Dermis microvascular lymphatic vessel endothelial cell (primary cell): ENCODE measurements at regions not wholly inside any gene's neighbourhood (a gene's known extent, or its start where the extent isn't known, plus 50 kb on each side); places are given as distances from the start of the nearest gene placed in this dataset.
"Not testable (repeated sequence)": the region's sequence is repeated elsewhere in the genome, so short reads cannot be mapped to it uniquely, and the experiment has no call there.

Experiments
- DNase-seq, 2 donors: peaks; one replicate each; pipeline versions ENCODE4 v3.0.0 to v3.0.0-alpha.2; 2010; ENCODE audit warnings: low read depth in 2 of 2

- DNase-seq = no peak
Observed at GRCh38 chr9:24073007-24073592, 247.1 kb upstream of the ELAVL2 start.

- no peak for DNase-seq
Observed at GRCh38 chr9:24071716-24072115, 245.7 kb upstream of the ELAVL2 start.

DNA sequence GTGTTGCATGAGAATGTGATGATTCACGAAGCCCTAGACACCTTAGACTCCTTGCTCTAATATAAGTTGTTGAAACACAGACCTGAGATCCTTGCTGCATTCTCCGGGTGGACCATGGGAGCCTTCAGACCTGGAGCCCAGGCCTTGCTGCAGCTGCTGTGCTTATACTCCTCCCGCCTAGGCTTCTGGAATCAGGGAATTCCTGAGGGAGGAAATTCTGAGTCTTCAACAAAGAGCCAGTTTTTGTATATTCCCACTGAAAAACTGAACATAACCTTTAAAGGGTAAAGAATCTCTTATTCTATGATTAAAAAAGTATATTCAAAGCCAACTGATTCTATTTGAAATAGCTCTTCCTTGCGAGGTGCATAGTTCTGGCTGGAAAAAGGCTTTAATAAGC, 245.1 kb upstream of the ELAVL2 start:
- DNase-seq = no peak

GRCh38 chr9:24067107-24067506, 241.1 kb upstream of the ELAVL2 start:
- not testable (repeated sequence) for DNase-seq

DNA sequence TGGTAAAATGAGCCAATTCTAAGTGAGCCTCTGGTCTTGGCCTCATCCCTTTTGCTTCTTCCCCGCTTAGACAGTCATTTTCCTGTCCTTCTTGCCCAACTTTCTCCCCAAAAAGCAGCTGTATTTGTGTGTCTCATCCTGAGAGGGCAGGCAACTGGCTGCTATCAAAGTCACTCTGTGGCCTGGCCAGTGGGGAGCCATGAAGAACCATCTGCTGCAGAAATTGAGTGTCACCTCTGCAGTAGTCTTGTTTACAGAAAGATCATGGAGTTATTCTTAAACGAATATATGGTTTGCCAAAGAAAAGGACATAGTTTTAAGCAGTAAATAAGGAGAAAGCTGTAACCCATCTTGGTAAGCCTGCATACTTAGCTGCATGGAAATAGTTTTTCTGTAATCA, 233.6 kb upstream of the ELAVL2 start:
- DNase-seq = no peak

- no peak for DNase-seq
Observed at GRCh38 chr9:24051587-24051986, 225.5 kb upstream of the ELAVL2 start.

DNA sequence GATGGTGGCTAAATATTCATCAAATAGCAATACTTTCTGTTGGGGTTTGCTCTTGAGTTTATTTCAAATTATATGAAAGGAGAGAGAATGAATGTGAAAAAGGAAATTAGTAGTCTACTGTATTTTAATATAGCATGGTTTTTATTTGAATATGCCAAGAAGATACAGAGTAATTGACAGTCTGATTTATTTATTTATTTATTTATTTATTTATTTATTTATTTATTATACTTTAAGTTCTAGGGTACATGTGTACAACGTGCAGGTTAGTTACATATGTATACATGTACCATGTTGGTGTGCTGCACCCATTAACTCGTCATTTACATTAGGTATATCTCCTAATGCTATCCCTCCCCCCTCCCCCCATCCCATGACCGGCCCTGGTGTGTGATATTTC, 224.2 kb upstream of the ELAVL2 start:
- not testable (repeated sequence) for DNase-seq

DNA sequence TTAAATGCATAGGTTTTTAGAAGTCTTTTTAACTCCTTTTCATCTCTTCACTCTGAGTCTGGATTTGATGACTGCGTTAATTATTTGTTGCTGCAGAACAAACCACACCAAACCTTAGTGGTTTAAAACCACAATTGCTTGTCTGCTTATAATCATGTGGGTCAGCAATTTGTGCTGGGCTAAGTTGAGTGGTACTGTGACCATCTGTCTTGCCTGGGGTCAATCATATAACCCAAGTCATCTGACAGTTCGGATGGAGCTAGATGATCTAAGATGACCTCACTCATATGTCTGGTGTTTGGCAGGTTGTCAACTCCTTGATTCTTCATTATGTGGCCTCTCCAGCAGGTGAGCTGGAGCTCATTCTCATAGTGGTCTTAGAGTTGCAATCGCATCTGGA, 219.1 kb upstream of the ELAVL2 start:
- DNase-seq = no peak

DNA sequence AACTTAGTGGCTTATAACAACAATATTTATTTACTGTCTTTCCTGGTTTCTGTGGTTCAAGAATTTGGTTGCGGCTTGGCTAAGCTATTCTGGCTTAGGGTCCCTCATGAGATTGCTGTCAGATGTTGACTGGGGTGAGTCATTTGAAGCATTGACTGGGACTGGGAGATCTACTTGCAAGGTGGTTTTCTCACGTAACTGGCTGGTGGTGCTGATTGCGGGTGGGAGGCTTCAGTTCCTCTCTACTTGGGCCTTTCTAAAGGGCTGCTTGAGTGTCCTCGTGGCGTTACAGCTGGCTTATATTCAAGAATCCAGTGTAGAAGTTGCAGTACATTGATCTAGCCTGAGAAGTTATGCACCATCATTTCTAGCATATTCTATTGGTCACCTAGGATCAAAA, 218.5 kb upstream of the ELAVL2 start:
- no peak for DNase-seq

- DNase-seq = no peak
Observed at GRCh38 chr9:24041160-24041690, 215.2 kb upstream of the ELAVL2 start.

- no peak for DNase-seq
Observed at GRCh38 chr9:24036459-24036858, 210.4 kb upstream of the ELAVL2 start.

DNA sequence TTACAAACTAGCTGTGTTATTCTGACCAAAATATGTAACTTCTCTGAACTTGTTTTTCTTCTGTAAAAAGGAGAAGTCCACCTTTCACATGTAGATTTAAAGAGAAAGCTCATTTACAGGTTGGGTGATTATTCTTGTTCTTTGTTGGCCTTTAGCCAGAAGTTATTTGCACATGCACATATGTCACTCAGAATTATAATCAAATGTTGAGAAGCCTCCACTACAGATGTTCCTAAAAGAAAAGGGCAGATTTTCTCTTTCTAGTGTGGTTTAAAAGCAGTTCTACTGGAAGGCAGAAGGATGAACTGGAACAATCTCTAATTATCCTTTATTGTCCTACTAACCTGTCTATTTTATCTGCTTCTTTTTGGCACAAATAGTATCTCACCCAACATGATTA, 209.8 kb upstream of the ELAVL2 start:
- no peak for DNase-seq

GRCh38 chr9:24011881-24012280, 185.8 kb upstream of the ELAVL2 start:
- no peak for DNase-seq

DNA sequence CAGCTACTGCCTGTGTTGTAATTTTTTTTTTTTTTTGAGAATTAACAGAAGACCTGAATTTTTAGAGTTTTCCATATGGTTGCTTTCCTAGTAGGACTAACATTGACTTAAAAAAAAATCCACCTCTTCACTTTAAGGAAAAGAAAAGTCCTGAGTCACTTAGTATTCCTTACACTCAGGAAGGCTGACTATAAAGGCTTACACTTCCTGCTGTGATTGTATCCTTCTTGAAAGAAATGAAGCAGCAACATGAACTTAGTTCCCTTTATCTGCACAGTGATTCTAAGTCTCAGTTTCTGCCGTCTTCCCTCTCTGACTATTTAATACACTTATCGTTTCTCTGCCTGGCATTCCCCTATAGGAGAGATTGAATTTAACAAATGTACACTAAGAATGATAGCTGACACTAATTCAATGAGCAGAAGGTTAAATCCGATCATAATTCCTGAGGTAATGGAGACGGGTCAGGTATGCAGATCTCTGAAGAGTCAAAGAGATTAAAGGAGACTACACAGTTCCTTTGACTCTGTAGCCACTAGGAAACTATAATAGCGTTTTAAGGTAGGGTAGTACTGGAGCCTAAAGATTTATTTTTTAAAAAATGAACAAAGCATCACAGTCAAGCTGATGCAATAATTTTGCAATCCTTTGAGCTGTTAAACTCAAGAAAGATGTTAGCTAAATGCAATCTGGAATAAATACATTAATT, 185.1 kb upstream of the ELAVL2 start:
- no peak for DNase-seq

DNA sequence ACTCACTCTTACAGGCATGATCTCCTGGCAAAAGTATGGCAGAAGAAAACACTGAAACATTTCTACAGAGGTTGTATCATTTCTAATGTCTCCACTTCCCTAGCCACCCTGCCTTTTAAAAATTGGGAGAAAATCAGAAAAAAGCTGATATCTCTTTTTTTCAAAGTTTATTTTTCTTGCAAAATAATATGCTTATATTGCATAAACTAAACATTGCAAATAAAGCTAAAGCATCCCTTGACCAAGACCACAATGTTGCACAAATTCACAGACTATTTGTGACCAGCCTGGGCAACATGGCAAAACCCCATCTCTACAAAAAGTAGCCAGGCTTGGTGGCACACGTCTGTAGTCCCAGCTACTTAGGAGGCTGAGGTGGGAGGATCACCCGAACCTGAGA, 183.3 kb upstream of the ELAVL2 start:
- DNase-seq = no peak

GRCh38 chr9:24007185-24007584, 181.1 kb upstream of the ELAVL2 start:
- DNase-seq = no peak

GRCh38 chr9:23991874-23992273, 165.8 kb upstream of the ELAVL2 start:
- not testable (repeated sequence) for DNase-seq

DNA sequence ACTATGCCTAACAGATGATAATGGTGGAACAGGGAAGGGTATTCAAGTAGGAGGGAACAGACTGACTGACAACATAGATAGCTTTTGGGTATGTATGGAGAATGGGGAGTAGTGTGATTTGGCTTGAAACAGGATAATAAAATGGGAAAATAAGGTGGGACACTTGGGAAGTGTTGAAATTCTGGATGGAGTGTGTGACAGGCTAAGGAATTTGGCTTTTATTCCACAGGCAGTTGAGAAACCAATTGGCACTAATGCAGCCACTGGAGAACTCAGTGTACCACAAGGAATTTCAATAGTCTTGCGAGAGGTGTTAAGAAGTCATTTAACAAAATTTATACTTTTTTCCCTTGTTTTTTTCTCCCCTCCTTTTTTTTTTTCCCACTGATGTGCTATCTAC, 153.5 kb upstream of the ELAVL2 start:
- DNase-seq = no peak

- no peak for DNase-seq
Observed at GRCh38 chr9:23962101-23962500, 136.1 kb upstream of the ELAVL2 start.

DNA sequence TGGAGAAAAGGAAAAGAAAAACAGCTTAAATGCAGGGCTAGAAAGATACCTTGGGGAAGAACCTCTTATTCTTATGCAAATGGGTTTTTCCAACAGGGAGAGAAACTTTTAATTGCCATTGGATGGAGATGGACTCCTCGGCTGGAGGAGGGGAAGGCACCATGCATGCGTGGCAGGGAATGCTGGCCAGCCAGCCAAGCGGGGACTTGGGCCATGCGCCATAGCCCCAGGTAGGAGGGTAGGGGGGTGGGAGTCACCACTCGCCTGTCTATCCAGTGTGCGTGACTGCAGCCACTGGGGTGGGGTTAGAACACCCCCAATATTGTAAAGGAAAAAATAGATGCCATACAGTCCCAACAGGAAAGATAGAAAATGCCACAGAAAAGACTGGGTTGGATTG, 119.9 kb upstream of the ELAVL2 start:
- no peak for DNase-seq

DNA sequence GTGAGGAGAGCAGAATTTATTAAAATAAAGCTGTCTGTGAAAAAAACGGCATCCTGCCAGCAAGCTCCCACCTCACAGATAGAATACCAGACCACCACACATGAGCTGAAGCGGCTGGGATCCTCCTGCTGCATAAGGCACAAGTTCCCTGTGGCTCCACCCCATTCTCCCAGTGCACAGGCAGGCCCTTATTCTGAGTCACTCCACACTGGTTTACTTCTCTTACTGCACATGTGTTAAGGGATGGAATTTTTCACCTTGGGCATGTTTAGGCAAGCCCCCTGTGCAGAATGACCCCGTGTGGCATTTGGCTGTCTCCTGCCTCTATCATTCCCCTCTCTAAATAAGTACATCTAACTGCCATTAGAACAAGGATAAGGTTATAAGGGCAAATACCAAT, 115.0 kb upstream of the ELAVL2 start:
- DNase-seq = no peak

DNA sequence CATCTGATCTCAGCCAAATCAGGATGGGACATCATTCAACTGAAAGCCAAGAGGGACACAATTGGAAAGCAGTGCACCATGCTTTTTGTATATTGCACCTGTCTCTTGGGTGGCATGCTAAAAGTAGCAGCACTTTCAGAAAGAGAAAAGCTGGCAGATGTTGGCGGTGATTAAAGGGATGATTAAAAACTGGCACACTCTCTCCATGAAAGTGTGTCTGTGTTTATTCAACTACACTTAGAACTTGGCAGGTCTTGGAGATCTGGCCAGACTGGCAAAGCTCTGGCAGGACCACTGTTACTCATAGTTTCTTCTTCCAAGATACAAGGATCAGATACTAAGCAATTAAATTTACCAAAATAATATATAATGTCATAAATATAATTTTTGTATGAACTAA, 112.9 kb upstream of the ELAVL2 start:
- DNase-seq = no peak

DNA sequence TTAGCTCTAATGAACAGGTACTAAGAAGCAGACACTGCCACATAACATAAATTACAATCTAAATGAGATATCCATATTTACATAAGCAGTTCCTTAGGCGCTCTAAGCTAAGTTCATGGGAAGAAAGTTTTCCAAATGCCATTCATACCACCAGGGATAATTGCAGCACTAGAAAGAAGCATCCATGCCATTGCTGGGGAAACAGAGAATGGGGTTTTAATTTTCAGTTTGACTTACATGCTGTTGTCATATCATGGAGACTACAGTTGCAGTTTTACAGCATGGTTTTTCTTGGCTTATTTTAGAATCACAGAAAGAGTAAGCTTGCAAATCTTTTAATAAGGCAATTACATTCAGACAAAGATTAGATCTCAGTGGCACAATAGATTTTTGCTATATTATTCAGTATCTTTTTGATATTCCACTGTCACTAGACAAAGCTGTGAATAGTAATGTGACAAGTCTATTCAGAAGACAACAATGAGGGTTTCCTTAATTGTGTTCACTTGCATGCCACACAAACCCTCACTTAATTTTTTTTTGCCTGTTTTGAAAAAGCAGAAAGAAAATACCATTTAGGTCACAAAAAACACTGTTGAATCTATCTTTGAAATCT, 108.4 kb upstream of the ELAVL2 start:
- DNase-seq = no peak
